ENCODE measurements at regions not wholly inside any gene's neighbourhood (a gene's known extent, or its start where the extent isn't known, plus 50 kb on each side); places are given as distances from the start of the nearest gene placed in this dataset.
"Not testable (repeated sequence)": the region's sequence is repeated elsewhere in the genome, so short reads cannot be mapped to it uniquely, and the experiment has no call there.

DNA sequence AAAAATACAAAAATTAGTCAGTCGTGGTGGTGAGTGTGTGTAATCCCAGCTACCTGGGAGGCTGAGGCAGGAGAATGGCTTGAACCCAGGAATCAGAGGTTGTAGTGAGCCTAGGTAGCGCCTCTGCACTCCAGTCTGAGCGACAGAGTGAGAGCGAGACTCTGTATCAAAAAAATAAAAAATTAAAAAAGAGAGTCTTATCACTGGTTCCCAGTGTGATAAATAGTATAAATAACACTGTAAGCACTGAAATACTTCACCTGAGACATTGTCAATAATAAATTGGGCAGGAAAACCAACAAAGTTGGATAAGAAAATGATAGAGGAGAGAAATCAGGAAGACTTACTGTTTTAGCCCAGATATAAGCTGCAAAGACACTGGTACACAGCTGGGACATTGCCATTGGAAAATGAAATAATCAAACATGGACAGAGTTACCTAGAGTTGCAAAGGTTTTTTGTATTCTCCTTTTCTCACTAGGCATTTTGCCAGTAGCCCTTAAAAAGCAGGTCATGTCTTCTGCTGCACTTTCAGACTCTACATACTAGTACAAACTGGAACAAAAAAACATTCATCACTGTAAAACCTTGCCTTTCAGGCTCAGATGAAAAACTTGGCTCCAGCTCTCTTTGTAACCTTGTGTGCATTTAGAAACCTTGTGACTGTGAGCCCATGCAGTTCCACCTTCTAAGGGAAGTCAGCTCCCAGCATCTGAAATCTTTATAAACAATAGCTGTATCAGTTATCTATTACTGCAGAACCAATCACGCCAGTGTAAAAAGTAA, 55.0 kb upstream of the PPP1R2C start:
- TF ChIP-seq ZNF274 (IDR thresholded peaks at IDR 0.05; ENCODE audit: low read depth, low read length), result no peak
- TF ChIP-seq YY1 (IDR thresholded peaks at IDR 0.05; ENCODE audit: insufficient read depth, insufficient read length), result no peak
- no peak overlapping the region for H3K4me3 ChIP-seq (ENCODE audit: insufficient read length, low read depth)
- no peaks in the 10 kb centered on the region for H3K9me3 ChIP-seq (ENCODE audit: insufficient read depth, low read length)
- DNase-seq (ENCODE audit: low read depth, low spot score), result no peak
- H3K27me3 ChIP-seq (ENCODE audit: insufficient read depth, insufficient read length), result no peaks in the 10 kb centered on the region
- no peaks in the 10 kb centered on the region for H3K4me1 ChIP-seq (ENCODE audit: insufficient read depth, insufficient read length)
- H3K36me3 ChIP-seq (ENCODE audit: insufficient read depth, insufficient read length, low read length), result no peaks in the 10 kb centered on the region
- H3K9ac ChIP-seq (ENCODE audit: insufficient read length, low read depth), result no peak overlapping the region

DNA sequence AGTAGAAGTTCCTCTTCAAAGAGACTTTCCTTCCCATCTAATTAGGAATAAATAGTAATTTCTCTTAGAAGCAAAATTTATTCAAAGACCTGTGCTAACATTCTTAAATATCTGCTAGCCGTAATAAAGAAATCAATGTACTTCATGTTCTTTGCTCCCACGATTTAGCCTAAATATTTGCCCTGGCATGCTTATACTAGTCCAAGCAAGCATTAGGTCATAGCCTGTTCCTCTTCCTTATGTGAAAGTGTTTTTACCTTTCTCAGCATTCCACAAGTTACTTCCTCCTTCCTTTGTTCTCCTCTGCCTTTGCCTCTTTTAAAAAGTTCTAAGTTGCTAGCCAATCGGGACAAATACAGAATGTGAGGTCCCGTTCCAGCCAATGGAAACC, 55.6 kb upstream of the PPP1R2C start:
- H3K27me3 ChIP-seq (ENCODE audit: insufficient read depth, insufficient read length); H3K9ac ChIP-seq (ENCODE audit: insufficient read length, low read depth); H3K4me1 ChIP-seq (ENCODE audit: insufficient read depth, insufficient read length); H3K36me3 ChIP-seq (ENCODE audit: insufficient read depth, insufficient read length, low read length); H3K4me3 ChIP-seq (ENCODE audit: insufficient read length, low read depth); H3K9me3 ChIP-seq (ENCODE audit: insufficient read depth, low read length); DNase-seq (ENCODE audit: low read depth, low spot score): not testable (repeated sequence)

DNA sequence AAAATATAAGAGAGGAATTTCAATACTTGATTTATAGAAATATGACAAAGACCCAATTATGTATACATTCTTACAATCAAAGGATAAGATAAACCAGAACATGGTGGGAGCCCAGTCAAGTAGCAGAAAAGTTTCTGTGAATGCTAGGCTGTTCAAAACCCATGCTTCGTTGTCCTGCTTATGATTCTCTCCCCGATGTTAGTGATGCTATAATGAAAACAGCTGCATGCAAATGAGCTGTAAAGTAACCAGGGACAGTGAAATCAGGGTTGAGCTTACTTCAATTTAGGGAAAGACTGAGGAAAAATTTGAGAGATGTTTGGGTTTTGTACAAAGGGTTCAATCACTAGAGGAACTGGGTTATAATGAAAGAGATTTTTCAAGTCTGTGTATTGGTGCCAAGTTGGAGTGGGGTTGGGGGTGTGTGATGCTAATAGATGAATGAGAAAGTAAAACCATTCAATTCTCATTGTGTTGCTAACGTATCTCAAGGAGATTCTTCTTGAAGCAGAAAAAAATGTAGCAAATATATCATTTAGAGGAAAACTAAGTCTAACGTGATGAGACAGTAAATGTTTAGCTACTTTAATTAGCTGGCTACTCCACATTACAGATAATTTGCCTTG, 59.3 kb upstream of the PPP1R2C start:
- Histone ChIP-seq H3K4me1 (ENCODE audit: insufficient read depth, insufficient read length) (no peaks in the 10 kb centered on the region), H3K4me3 (ENCODE audit: insufficient read length, low read depth) (no peak overlapping the region), H3K9me3 (ENCODE audit: insufficient read depth, low read length) (no peaks in the 10 kb centered on the region), H3K27me3 (ENCODE audit: insufficient read depth, insufficient read length) (no peaks in the 10 kb centered on the region), H3K36me3 (ENCODE audit: insufficient read depth, insufficient read length, low read length) (no peaks in the 10 kb centered on the region), H3K9ac (ENCODE audit: insufficient read length, low read depth) (no peak overlapping the region)
- TF ChIP-seq SUZ12 (IDR thresholded peaks at IDR 0.05; ENCODE audit: extremely low read depth, insufficient read depth, insufficient read length), result no peak
- TF ChIP-seq YY1 (IDR thresholded peaks at IDR 0.05; ENCODE audit: insufficient read depth, insufficient read length), result no peak
- TF ChIP-seq ZNF274 (IDR thresholded peaks at IDR 0.05; ENCODE audit: low read depth, low read length), result no peak
- DNase-seq (ENCODE audit: low read depth, low spot score), result no peak

DNA sequence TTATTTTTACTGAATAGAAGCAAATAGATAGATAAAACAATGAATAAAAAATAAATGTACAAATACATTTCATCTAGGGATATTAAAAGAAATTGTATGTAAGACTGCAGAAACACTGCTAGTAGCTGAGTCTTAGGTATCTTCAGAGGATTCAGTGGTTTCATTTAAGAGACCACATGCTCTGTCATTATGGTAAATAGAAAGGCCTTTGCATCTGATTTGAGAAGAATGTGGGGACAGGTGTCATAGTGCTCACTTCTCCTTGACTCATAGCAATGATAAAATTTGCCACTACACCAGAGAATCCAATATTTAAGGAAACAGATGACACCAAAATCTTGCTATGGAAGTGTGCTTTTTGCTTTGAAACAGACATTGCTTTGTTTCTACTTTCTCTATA, 59.8 kb upstream of the PPP1R2C start:
- no peak for TF ChIP-seq ZNF274 (IDR thresholded peaks at IDR 0.05; ENCODE audit: low read depth, low read length)
- DNase-seq (ENCODE audit: low read depth, low spot score), result no peak
- no peaks in the 10 kb centered on the region for H3K27me3 ChIP-seq (ENCODE audit: insufficient read depth, insufficient read length)

DNA sequence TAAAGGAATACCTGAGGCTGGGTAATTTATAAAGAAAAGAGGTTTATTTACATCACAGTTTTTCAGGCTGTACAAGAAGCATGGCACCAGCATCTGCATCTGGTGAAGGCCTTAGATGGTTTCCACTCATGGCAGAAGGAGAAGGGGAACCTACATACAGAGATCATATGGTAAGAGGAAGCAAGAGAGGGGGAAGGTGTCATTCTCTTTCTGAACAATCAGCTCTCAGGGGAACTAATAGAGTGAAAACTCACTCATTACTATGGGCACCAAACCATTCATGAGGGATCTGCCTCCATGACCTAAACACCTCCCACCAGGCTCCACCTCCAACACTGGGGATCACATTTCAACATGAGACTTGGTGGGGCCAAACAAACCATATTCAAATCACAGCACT, 61.7 kb upstream of the PPP1R2C start:
- TF ChIP-seq YY1 (IDR thresholded peaks at IDR 0.05; ENCODE audit: insufficient read depth, insufficient read length) (no peak), SUZ12 (IDR thresholded peaks at IDR 0.05; ENCODE audit: extremely low read depth, insufficient read depth, insufficient read length) (no peak), ZNF274 (IDR thresholded peaks at IDR 0.05; ENCODE audit: low read depth, low read length) (no peak)
- no peak overlapping the region for H3K4me3 ChIP-seq (ENCODE audit: insufficient read length, low read depth)
- H3K36me3 ChIP-seq (ENCODE audit: insufficient read depth, insufficient read length, low read length), result no peaks in the 10 kb centered on the region
- H3K9me3 ChIP-seq (ENCODE audit: insufficient read depth, low read length), result no peaks in the 10 kb centered on the region
- no peak overlapping the region for H3K9ac ChIP-seq (ENCODE audit: insufficient read length, low read depth)
- no peaks in the 10 kb centered on the region for H3K4me1 ChIP-seq (ENCODE audit: insufficient read depth, insufficient read length)
- no peaks in the 10 kb centered on the region for H3K27me3 ChIP-seq (ENCODE audit: insufficient read depth, insufficient read length)
- DNase-seq (ENCODE audit: low read depth, low spot score), result no peak

More for the DNA sequence above, 59.8 kb upstream of the PPP1R2C start:
- Histone ChIP-seq H3K4me1 (ENCODE audit: insufficient read depth, insufficient read length) (no peaks in the 10 kb centered on the region), H3K9me3 (ENCODE audit: insufficient read depth, low read length) (no peaks in the 10 kb centered on the region), H3K4me3 (ENCODE audit: insufficient read length, low read depth) (no peak overlapping the region), H3K9ac (ENCODE audit: insufficient read length, low read depth) (no peak overlapping the region), H3K36me3 (ENCODE audit: insufficient read depth, insufficient read length, low read length) (no peaks in the 10 kb centered on the region)

DNA sequence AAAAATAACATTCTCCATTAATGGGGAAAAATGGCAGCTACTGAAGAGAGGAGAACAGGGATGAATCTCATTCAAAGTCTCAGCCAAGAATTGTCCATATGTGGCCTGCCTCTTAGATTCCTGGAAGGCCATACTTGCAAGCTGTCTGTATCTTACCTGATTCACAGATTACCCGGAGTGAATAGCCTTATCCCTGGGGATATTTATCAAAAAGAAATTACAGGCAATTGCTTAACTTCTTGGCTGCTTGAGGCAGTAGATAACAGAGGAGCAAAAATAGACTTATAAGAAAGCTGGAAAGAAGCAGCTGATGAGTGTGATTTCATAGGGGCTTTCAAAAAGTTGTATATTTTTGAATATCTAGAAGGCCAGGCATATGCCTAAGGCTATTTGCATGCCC, 68.8 kb upstream of the PPP1R2C start:
- no peak for DNase-seq (ENCODE audit: low read depth, low spot score)
- Histone ChIP-seq H3K9me3 (ENCODE audit: insufficient read depth, low read length) (no peaks in the 10 kb centered on the region), H3K9ac (ENCODE audit: insufficient read length, low read depth) (no peak overlapping the region), H3K4me3 (ENCODE audit: insufficient read length, low read depth) (no peak overlapping the region), H3K36me3 (ENCODE audit: insufficient read depth, insufficient read length, low read length) (no peaks in the 10 kb centered on the region), H3K27me3 (ENCODE audit: insufficient read depth, insufficient read length) (no peaks in the 10 kb centered on the region), H3K4me1 (ENCODE audit: insufficient read depth, insufficient read length) (no peaks in the 10 kb centered on the region)
- TF ChIP-seq YY1 (IDR thresholded peaks at IDR 0.05; ENCODE audit: insufficient read depth, insufficient read length), result no peak
- no peak for TF ChIP-seq SUZ12 (IDR thresholded peaks at IDR 0.05; ENCODE audit: extremely low read depth, insufficient read depth, insufficient read length)
- TF ChIP-seq ZNF274 (IDR thresholded peaks at IDR 0.05; ENCODE audit: low read depth, low read length), result no peak

DNA sequence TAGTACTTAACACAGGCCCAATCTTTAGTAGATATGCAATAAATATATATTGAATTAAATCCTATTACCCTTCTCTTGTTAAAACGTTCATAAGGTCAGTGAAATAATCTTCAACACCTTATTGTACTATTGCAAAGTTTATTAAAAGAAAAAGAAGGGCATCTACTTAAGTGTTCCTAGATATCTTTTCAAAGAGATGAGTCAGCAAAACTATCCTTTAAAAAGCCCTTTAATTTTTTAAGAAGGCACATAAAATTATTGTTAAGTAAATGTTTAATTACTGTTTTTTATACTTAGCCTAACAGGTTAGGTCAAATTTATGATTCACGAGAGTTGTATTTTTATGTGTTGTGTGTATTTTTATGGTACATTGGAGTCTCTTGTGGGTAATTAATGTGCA, 77.3 kb upstream of the PPP1R2C start:
- H3K9me3 ChIP-seq (ENCODE audit: insufficient read depth, low read length), result no peaks in the 10 kb centered on the region
- DNase-seq (ENCODE audit: low read depth, low spot score), result no peak
- no peak overlapping the region for H3K9ac ChIP-seq (ENCODE audit: insufficient read length, low read depth)
- no peak overlapping the region for H3K4me3 ChIP-seq (ENCODE audit: insufficient read length, low read depth)
- H3K36me3 ChIP-seq (ENCODE audit: insufficient read depth, insufficient read length, low read length), result no peaks in the 10 kb centered on the region
- H3K27me3 ChIP-seq (ENCODE audit: insufficient read depth, insufficient read length), result no peaks in the 10 kb centered on the region
- no peak for TF ChIP-seq YY1 (IDR thresholded peaks at IDR 0.05; ENCODE audit: insufficient read depth, insufficient read length)
- no peak for TF ChIP-seq SUZ12 (IDR thresholded peaks at IDR 0.05; ENCODE audit: extremely low read depth, insufficient read depth, insufficient read length)
- TF ChIP-seq ZNF274 (IDR thresholded peaks at IDR 0.05; ENCODE audit: low read depth, low read length), result no peak
- H3K4me1 ChIP-seq (ENCODE audit: insufficient read depth, insufficient read length), result no peaks in the 10 kb centered on the region

All from NT2/D1 (cell line).